Coronary artery (tissue), 2 donors: ENCODE measurements at regions not wholly inside any gene's neighbourhood (a gene's known extent, or its start where the extent isn't known, plus 50 kb on each side); places are given as distances from the start of the nearest gene placed in this dataset.
"Not testable (repeated sequence)": the region's sequence is repeated elsewhere in the genome, so short reads cannot be mapped to it uniquely, and the experiment has no call there.

Source experiments
- DNase-seq: peaks from one replicate; pipeline ENCODE4 v3.0.0-alpha.2; 2017; ENCODE audit warnings: low spot score
- H3K27ac ChIP-seq, 2 donors: fragments of 200-600 bp; sonication (generic); one replicate each; pipeline ENCODE4 v1.5.1; 2016 to 2019
- H3K4me3 ChIP-seq: fragments of 200-600 bp; sonication (generic); 2 replicates; pipeline ENCODE4 v1.5.1; 2016; ENCODE audit warnings: mild to moderate bottlenecking, moderate library complexity
- TF ChIP-seq, protein P1 (sequence below): fragments of 200-600 bp; sonication (generic); IDR thresholded peaks from one replicate; pipeline ENCODE4 v1.5.1; 2019; ENCODE audit warnings: antibody characterized with exemption

DNA sequence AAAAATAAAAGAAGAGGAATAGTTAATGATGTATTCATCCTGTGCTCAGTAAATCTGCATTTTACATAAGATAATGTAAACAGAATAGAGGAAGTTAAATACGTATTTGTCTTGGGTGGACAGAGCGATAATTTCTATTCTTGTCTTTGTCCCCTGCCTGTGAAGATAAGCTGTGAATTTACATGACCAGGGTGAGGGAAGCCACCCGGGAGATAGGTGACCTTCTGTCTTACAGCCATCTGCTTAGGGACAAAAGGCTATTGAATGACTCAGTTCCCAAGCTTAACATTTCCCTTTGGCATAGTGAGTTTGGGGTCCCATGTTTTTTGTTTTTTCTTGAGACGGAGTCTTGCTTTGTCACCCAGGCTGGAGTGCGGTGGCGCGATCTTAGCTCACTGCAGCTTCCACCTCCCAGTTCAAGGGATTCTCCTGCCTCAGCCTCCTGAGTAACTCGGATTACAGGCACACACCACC is 88.7 kb upstream of the KCTD7 start:
- TF ChIP-seq, protein P1, sequence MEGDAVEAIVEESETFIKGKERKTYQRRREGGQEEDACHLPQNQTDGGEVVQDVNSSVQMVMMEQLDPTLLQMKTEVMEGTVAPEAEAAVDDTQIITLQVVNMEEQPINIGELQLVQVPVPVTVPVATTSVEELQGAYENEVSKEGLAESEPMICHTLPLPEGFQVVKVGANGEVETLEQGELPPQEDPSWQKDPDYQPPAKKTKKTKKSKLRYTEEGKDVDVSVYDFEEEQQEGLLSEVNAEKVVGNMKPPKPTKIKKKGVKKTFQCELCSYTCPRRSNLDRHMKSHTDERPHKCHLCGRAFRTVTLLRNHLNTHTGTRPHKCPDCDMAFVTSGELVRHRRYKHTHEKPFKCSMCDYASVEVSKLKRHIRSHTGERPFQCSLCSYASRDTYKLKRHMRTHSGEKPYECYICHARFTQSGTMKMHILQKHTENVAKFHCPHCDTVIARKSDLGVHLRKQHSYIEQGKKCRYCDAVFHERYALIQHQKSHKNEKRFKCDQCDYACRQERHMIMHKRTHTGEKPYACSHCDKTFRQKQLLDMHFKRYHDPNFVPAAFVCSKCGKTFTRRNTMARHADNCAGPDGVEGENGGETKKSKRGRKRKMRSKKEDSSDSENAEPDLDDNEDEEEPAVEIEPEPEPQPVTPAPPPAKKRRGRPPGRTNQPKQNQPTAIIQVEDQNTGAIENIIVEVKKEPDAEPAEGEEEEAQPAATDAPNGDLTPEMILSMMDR = no peak

DNA sequence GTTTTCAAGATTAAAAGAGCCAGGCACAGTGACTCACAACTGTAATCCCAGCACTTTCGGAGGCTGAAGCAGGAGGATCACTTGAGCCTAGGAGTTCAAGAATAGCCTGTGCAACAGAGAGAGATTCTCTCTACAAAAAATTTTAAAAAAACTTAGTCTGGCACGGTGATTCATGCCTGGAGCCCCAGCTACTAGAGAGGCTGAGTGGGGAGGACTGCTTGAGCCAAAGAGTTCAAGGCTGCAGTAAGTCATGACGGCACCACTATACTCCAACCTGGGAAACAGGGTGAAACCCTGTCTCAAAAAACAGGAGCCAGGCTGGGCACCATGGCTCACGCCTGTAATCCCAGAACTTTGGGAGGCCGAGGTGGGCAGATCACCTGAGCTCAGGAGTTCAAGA is 86.6 kb upstream of the KCTD7 start:
- TF ChIP-seq, protein P1 = no peak
- DNase-seq = no peak
- Histone ChIP-seq H3K27ac (no peak overlapping the region), H3K4me3 (no peak overlapping the region)

More for the DNA sequence above, 88.7 kb upstream of the KCTD7 start:
- H3K4me3 ChIP-seq = no peak overlapping the region
- no peak for DNase-seq
- H3K27ac ChIP-seq = no peak overlapping the region

DNA sequence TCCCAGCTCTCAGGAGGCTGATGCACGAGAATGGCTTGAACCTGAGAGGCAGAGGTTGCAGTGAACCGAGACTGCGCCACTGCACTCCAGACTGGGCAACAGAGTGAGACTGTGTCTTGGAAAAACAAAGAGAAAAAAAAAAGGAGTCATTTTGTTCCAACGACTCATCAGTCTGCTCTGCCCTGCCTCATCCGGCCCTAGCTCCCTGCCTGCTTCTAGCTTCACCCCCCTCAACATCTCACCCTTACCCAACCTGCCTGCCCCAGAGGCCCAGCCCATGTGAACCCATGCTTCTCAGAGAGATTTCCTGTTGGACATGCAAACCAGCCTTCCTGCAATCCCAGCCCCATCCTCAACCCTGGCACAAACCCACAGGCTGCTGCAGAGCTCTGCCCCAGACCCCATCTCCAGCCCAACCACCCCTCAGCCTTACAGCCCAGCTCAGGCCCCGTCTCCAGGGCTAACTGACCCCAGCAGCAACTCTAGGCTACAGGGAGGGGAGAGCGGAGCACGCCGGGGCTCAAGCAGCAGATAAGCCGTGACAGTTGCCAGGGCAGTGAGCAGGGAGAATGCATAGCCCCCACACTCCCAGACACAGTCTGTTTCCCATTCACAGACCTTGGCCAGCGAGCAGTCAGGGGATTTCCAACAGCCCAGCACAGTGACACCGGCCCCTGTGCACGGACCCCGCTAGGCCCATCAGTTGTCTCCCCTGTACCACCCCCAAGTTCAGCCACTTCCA is 86.0 kb upstream of the KCTD7 start:
- TF ChIP-seq, protein P1 = no peak
- no peak for DNase-seq
- no peak overlapping the region for H3K4me3 ChIP-seq
- H3K27ac ChIP-seq = peak overlapping the region in 1 of 2 donors; percentile 55

DNA sequence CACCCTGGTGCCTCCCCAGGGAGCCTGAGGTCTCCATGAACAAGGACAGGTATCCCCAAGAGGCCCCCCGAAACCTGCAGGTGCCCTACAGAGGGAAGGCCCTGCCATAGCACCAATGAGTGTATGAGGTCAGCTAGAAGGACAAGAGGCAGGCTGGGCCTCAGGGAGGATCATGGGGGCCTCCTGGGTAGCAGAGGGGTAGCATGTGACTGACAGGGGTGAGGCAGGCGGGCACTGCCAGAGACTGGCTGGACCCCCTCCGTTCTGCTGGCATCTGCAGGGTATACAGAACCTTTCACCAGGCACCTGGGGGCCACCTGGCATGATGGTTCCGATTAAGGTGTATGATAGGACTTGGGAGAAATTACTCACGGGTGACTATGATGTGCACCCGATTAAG is 79.2 kb upstream of the KCTD7 start:
- Histone ChIP-seq H3K4me3 (no peak overlapping the region), H3K27ac (no peak overlapping the region)
- TF ChIP-seq, protein P1 = no peak
- DNase-seq = no peak

DNA sequence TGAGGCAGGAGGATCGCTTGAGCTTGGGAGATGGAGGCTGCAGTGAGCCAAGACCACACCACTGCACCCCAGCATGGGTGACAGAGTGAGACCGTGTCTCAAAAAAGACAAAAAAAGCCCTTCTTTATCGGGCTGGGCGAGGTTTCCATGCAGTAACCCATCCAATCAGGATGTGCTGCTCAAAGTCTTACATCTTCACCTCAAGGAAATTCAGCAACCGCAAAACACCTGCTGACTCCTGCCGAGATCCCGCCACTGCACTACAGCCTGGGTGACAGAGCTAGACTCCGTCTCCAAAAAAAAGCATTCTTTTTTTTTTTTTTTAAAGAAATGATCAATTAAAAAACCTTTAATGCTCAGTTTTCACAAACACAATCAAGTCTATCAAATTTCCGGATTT is 75.7 kb upstream of the KCTD7 start:
- Histone ChIP-seq H3K27ac (peak overlapping the region in 1 of 2 donors; percentile 29), H3K4me3 (no peak overlapping the region)
- TF ChIP-seq, protein P1 = no peak
- DNase-seq = no peak

DNA sequence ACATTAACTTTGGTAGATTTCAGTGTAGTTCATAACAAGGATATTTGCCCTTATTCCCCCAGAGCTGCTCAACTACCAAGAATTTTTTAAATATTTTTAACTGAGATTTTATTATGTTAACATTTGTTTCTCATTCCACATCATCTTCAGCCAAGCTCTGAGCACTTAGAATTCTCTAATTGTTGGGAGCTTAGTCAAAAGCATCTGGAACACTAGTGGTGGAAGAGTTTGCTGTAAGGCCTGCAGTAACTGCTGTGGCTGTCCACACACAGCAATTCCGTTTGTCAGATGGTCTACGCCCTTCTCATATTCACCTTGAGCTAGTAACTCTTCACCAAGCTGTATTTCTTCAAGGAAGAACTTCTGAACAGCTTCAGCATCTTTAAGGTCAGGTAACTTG is 75.0 kb upstream of the KCTD7 start:
- not testable (repeated sequence) for DNase-seq

DNA sequence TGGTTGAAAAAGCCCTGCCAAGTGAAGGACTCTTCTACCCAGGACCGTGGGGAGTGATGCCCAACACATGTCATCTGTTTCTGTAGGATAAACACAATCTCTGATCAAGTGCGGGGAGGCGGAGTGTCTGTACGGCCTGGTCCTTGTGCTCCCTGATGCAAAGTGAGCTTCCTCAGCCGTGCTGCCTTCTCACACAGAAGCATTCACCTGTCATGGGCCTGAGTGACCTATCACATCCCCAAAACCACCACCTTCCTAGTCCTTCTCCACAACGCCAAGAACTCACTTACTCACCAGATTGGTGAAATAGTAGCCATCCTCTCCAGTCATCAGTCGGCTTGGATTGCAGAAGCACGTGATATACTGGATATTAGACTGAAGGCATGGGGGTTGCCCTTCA is 74.4 kb upstream of the KCTD7 start:
- H3K27ac ChIP-seq = peak overlapping the region in 1 of 2 donors; percentile 72
- DNase-seq, H3K4me3 ChIP-seq: not testable (repeated sequence)

More for the DNA sequence above, 75.0 kb upstream of the KCTD7 start:
- H3K27ac ChIP-seq, H3K4me3 ChIP-seq: not testable (repeated sequence)

DNA sequence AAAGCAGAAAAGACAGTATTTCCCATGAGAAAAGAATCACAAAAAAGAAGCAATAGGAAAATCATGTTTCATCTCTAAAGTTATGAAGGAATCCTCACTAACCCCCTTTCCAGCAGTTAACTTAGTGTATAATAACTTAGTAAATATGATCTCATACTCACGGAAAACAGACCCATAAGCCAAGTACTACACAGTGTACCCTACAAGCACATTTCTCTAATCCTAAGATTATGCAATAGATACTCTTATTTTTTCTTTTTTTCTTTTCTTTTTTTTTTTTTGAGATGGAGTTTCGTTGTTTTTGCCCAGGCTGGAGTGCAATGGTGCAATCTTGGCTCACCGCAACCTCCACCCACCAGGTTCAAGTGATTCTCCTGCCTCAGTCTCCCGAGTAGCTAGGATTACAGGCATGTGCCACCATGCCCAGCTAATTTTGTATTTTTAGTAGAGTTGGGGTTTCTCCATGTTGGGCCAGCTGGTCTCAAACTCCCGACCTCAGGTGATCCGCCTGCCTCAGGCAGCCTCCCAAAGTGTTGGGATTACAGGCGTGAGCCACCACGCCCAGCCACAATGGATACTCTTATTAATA is 73.7 kb upstream of the KCTD7 start:
- peak overlapping the region in 1 of 2 donors; percentile 72 for H3K27ac ChIP-seq
- DNase-seq, H3K4me3 ChIP-seq: not testable (repeated sequence)
